Ramos (cell line): ENCODE measurements at regions not wholly inside any gene's neighbourhood (a gene's known extent, or its start where the extent isn't known, plus 50 kb on each side); places are given as distances from the start of the nearest gene placed in this dataset.
"Not testable (repeated sequence)": the region's sequence is repeated elsewhere in the genome, so short reads cannot be mapped to it uniquely, and the experiment has no call there.

Source experiments
- in situ Hi-C: fragments of 300-500 bp; cut with MboI; formaldehyde crosslinking; loops from one replicate; pipeline ENCODE4 v1.14.3; 2022; ENCODE audit warnings: low sequenced_read_pairs; ENCODE audit not compliant: unreplicated experiment

- in situ Hi-C loops: no loop called here
These were observed 73.3 kb upstream of the OSMR start for GRCh38 chr5:38772471-38772870.

GRCh38 chr5:38775218-38775840 lies 70.5 kb upstream of the OSMR start:
- in situ Hi-C loops: no loop called here

- in situ Hi-C loops: no loop called here
These were observed 69.5 kb upstream of the OSMR start for GRCh38 chr5:38776149-38776896.

GRCh38 chr5:38777111-38777510 lies 68.7 kb upstream of the OSMR start:
- in situ Hi-C loops: no loop called here

- in situ Hi-C loops: no loop called here
These were observed 65.5 kb upstream of the OSMR start for GRCh38 chr5:38780316-38780715.

GRCh38 chr5:38780945-38781344 lies 64.9 kb upstream of the OSMR start:
- in situ Hi-C loops: no loop called here

GRCh38 chr5:38782180-38782835 lies 63.5 kb upstream of the OSMR start:
- in situ Hi-C loops: no loop called here

- in situ Hi-C loops: no loop called here
These were observed 62.7 kb upstream of the OSMR start for GRCh38 chr5:38783011-38783561.

GRCh38 chr5:38789134-38789533 lies 56.7 kb upstream of the OSMR start:
- in situ Hi-C loops: no loop called here

- in situ Hi-C loops: no loop called here
These were observed 56.0 kb upstream of the OSMR start for GRCh38 chr5:38789777-38790176.

GRCh38 chr5:38790268-38790667 lies 55.5 kb upstream of the OSMR start:
- in situ Hi-C loops: no loop called here

- in situ Hi-C loops: no loop called here
These were observed 54.9 kb upstream of the OSMR start for GRCh38 chr5:38790891-38791290.

- in situ Hi-C loops: no loop called here
These were observed 52.7 kb upstream of the OSMR start for GRCh38 chr5:38793099-38793498.

GRCh38 chr5:38794037-38794436 lies 51.8 kb upstream of the OSMR start:
- in situ Hi-C loops: not testable (repeated sequence)

GRCh38 chr5:38794986-38795385 lies 50.8 kb upstream of the OSMR start:
- in situ Hi-C loops: no loop called here

GRCh38 chr5:38795986-38796741 lies 49.6 kb upstream of the OSMR start:
- in situ Hi-C loops: no loop called here
